HG03521 (cell line): ENCODE measurements at regions not wholly inside any gene's neighbourhood (a gene's known extent, or its start where the extent isn't known, plus 50 kb on each side); places are given as distances from the start of the nearest gene placed in this dataset.

Experiments used
- ATAC-seq: cut with Tn5 transposase; IDR thresholded peaks from one replicate; pipeline ENCODE4 v1.9.1; 2021; ENCODE audit warnings: mild to moderate bottlenecking, moderate library complexity; ENCODE audit not compliant: unreplicated experiment

DNA sequence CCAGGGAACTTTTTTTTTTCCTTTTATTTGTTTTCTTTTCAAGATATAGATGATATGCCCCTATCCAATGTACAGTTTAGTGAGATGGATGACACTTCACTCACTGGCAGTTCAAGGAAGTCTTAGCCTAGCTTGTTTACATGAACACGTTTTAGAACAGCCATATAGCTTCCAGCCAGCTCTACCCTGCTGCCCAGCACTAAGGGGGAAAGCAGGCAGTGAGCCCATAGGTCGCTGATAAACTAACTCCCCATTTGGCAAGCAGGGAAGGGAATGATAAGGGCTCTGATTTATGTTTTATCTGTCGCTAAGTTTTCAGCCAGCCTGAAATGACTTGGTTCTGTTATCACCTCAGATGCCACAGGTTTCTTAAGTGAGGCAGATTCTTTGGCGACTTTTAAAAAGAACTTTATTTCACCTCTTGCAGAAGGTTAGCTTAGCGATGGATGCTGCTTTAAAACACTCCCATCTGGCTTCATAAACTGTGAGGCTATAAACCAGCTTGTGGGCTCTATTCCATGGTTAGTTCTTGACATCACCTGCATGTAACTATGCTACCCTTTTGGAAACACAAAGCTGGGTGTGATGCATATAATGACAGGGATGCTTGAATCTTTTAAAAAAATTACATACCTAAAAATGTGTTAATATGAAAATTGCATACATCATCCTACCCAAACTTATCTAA, 348.4 kb downstream of the FBXO8 start:
- ATAC-seq = no peak

DNA sequence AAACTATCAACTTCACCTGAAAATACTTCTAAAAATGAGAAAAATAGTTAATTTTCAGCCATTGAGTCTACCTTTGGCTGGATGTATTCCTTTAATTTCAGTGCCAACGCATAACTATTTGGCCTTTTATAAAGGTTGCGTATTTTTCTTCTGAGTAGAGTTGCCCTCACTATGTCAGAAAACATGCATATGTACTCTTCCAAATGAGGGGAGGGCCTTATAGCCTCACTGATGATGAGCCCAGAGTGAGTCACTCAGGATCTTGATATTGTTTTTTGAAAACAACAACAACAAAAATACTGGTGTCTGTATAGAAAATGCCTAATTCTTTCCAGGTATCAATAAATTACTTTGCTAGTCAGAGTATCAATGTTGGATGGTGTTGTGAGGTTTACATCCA, 349.3 kb downstream of the FBXO8 start:
- no peak for ATAC-seq

DNA sequence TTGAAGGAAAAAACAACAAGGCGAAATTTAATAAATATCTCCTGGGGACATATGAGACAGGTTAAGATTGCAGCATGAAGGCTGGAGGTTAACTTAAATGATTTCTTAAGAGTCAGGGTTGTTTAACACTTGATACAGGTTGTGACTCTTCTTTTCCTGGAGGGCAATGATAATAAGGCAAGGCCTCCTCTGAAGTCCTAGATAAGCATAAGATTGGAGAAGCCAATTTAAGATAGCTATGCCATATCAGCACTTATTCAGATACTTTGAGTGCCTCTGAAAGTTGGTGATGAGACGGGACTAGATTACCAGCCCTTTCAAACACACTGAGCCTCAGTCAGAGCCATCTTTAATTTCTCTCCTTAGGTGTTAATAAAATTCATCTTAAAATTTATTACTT, 350.8 kb downstream of the FBXO8 start:
- ATAC-seq = no peak

DNA sequence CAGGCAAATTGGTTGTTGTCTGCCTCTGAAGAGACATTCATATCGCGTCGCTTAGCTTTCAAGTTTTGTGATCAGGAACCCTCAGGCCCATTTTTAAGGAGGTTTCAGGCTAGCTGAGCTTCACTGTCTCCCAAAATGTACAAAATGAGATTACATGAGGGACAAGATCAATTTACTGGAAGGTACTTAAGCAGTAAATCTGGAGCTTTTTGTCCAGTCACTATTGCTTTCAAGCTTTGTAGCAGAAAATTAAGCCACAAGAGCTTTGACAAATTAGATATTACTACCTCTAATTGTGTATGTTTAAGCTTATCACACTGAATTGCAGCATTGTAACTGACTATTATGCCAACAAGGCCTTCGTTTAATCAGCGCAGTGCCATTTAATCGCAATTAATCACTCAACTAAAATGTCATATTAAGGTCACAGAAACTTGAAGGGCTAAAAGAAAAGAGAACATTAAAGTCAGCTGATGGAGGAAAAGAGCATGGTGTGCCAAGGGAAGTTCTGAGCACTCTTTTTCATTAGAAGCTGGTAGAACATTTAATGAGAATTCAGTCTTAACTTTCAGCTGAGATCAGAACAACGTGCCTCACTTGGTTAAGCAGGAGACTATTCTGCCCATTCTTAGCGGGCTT, 353.0 kb downstream of the FBXO8 start:
- no peak for ATAC-seq

DNA sequence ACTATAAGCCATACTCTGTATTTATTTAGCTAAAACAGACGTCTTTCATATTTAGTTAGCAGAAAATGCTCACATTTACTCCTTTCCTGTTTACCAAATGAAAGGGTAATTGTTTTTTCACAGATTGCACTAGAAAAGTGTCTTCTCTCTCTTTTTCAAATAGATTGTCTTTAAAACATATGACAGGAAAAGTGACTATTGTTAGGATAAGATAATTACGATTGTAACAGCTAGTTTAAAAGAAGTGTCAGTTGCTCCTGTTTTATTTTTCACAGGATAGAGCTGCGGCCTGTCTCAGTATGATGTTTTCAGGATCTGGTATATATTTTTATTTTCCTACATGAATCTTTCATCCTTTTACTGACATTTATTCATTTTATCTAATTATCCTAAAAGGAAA, 353.5 kb downstream of the FBXO8 start:
- no peak for ATAC-seq

DNA sequence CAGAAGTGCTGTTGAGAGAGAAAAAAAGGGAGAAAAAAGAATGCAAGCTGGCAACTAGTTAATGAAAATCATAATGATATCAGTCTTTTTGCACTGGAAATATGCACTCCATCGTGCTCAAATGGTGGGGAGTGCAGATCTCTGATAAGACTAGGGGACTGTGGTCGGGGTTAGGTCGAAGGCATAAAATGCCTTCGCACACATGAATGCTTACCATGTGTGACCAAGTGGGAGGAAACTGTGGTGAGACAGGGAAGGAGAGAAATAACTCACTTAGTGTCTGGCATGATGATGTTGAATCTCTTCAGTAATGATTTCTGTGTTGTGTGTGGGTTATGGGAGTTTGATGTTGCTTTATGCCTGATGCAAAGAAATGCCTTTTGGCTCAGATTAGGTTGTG, 358.9 kb downstream of the FBXO8 start:
- no peak for ATAC-seq

DNA sequence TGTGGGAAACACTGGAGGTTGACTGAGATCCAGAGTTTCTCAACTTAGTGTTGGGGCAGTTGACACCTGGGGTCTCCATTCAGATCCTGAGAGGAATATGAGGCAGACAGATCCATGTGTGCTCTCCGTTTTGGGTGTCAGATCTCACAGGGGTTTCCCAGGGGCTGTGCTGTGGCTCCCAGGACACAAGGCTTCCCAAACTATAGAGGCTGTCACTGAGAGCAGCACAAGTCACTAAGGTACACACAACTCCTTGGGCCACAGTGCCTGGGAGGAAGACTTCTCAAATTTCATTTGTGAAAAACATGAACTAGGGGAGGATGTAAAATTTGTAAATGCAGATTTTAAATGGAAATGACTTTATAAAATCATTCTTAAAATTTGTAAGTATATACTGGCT, 363.6 kb downstream of the FBXO8 start:
- no peak for ATAC-seq

DNA sequence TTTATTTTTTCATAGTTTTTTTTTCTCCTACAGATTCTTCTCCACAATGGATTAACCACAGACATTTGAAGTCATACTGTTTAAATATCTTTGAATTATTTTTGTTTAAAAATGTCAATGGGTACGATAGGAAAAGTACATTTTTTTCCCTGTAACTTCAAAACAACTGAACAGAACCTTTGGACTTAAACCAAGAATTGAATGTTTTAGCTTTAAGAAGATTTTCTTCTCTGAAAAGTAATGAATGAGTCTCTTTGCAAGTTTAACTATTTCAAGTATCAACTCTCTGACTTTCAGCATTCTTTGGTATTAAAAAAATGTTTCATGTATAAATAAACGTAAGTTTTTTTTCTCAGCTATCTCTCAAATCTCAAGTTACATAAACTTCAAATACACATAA, 364.3 kb downstream of the FBXO8 start:
- ATAC-seq = no peak

DNA sequence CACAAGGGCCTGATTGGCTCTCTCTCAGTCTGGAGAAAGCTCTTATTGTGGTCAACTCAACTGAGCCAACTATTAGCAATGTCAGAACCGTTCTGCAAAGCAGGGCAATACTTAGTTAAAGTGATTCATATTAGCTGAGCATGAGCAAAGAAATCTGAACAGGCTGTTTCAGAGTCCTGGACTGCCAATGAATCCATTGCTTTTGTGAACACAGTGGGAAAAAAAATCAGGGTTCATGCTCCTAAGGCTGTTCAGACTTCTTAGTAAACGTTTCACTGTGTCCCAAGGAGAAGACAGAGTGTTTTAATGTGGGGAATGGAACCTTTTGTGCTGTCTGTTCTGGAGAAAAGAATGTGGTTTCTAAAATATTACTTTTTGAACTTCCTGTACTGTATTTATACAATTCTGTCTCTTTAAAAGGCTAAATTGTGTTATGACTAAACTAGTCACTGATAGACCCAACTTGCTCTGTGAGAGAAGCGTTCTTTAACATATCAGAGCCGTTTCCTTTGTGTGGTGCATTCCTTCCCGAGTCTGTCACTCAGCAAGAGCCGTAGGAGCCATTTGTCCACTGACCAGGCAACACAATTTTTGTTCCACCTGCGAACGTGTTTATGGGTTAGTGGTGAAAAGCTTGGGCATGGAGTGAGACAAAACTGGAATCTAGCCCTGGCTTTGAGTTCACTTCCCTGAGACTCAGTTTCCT, 366.1 kb downstream of the FBXO8 start:
- ATAC-seq = no peak

DNA sequence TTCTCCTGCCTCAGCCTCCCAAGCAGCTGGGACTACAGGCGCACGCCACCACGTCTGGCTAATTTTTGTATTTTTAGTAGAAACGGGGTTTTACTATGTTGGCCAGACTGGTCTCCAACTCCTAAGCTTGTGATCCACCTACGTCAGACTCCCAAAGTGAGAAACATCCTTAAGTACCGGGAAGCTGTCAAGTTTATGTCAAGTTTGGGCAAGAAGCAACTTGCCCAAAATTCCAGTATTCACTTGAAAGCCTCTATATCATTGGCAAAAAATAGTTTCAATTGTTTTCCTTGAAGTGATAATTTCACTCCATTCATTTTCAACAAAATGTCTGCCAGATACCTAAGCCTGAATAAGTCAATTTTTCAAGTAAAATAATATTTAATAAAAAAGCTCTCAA, 370.0 kb downstream of the FBXO8 start:
- ATAC-seq = no peak

DNA sequence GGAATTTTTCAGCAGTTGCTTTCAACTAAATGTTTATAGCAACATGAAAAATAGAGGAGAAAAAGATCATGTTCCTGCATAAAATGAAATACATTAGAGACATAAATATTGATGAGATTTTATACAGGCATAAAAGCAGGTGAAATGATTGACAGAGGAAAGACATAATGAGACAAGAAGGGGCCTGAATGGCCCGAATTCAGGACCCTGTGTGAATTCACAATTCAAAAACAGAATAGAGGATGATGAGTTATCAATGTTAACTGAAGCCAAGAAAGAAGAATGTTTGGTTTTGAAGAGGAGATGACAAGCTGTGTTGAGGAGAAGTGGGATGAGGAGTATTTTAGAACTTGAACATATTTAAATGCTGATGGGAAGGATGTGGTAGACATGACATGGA, 371.1 kb downstream of the FBXO8 start:
- ATAC-seq = no peak

DNA sequence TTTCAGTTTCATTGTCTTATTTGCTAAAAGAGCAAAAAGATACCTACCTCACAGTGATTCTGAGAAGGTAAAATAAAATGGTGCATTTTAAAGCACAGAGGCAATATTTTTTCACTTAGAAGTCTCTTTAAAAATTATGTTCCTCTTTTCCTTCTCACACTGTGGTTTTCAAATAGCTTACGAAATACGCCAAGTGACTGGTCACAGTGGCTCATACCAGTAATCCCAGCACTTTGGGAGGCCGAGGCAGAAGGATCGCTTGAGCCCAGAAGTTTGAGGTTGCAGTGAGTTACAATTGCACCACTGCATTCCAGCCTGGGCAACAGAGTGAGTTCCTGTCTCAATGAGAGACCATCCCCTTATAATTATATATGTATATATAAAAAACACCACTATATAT, 372.6 kb downstream of the FBXO8 start:
- ATAC-seq = no peak

DNA sequence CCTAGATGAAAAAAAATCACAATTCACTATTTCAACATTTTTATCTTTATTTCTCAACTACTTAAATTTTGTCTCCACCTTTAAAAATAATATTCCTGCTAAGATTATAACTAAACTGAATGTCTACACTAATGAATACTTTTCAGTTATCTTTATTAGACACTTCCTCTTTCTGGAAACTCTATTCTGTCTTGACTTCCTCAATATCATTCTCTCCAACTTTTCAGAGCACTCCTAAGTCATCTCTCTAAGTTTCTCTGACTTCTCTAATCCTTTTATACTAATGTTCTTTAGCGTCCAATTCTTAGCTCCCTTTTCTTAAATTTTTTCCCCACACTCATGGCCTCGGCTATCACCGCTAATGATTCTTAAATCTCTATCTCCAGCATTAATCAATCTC, 374.2 kb downstream of the FBXO8 start:
- no peak for ATAC-seq

DNA sequence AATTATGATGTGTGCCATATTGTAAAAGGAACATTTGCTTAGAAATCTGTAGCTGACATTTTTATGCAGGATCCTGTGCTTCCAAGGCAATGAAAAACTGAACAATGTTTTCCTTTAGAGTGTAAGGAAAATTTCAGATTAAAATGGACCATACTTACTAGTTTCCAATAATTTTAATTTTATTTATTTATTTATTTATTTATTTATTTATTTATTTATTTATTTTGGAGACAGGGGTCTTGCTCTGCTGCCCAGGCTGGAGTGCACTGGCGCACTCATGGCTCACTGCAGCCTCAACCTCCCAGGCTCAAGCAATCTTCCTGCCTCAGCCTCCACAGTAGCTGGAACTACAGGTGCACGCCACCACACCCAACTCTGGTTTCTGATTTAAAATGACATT, 369.8 kb upstream of the HAND2 start:
- ATAC-seq = no peak

DNA sequence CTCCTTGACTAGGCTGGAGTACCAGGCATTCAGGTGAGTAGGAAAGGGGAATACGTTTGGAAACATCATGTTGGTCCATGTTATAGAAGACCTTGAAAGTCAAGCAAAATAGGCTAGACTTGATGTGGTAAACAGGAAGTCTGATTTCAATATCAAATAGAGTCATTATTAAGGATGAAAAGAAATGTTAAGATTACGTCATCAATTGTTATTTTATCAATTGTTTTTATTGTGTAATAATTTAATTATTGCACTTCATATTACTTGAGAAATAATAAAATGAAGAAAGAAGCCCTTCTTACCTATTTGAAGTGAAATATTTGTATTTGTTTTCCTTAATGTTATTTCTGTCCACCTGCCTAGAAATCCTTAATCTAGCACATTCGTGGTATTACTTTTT, 361.0 kb upstream of the HAND2 start:
- ATAC-seq = no peak

DNA sequence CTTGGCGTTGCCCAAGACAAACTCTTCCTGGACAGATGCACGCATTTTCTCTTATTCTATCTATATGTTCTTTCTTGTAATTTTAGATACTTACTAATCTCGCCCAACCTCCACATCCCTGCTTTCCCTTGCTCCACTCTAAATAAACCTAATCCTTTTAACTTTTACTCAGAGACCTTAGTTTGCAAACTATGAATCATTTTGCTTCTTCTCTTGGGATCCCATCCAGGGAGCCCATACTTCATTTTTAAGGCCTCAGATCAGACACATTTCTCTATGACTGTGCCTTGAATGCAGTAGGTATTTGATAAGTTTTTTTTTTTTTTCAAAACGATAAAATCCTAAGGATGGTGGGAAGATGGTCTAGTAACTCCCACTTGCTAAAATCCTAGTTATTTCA, 353.8 kb upstream of the HAND2 start:
- no peak for ATAC-seq

DNA sequence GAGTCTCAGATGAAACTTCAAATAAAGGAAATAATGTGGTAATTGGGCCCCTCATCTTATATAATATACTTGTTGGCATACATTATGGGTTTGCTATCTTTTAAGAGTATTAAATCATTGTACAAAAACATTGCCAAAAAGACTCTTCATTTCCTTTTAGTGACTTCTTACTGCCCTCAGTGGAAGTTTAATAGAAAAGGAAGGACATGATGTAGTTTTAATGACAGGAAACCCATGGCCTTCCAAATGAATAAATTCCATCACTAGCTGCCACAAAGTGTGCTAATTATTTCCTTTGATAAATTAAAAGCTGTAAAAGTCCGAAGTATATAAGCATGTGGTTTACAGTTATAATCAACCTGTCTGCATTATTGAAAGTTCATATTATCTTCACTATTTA, 350.9 kb upstream of the HAND2 start:
- ATAC-seq = no peak

DNA sequence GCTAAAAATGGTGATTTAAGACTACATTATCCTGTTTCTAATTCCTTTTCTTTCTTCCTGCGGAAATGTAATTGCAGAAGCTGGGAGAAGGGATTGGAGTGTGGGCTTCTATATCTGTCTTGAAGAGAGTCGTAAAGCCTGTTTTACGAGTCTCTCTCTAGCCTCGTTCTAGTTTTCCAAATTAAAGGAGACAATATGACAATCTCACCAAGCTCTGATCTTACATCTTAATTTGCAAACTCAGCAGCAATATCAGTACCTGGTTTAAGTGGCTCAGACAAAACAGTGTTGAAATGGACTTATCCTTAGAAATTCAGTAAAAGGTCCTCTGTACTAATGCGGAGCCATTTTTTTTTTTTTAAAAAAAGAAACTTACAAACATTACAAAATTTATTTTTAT, 349.5 kb upstream of the HAND2 start:
- ATAC-seq = no peak

DNA sequence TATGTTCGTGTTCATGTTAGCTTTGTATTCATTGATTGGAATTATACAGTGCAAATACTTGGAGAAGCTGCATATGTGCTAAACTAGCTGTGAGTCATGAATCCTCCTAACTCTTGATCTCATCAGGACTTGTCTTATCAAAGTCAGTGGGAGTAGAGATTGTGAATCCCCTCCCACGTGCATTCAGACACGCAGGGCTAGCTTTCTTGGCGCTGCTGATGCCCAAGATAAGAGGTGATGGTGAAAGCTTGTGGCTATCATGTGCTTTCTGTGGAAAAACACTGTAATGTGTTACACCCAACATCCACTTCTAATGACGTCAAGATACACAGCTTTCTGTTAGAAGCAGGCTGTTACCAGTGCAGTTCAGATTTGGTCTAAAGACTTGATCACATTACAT, 348.7 kb upstream of the HAND2 start:
- no peak for ATAC-seq

DNA sequence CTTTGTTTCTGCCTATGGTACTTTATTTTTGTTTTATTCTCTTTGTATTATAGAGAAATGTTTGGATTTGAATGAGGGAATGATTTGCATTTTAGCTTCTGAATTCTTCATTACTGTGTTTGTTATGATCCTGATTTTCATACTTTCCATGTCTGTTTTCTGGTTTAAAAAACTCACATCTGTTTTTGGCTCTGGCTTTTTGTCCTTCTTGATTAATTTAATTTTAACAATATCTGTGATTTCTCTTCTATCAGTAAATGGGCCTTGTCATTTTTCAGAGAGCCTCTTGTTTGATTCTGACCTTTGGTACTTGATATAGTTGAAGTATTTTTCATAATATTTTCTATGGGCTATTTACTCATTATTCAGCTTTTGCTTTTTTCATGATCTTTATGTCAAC, 341.6 kb upstream of the HAND2 start:
- ATAC-seq = no peak

DNA sequence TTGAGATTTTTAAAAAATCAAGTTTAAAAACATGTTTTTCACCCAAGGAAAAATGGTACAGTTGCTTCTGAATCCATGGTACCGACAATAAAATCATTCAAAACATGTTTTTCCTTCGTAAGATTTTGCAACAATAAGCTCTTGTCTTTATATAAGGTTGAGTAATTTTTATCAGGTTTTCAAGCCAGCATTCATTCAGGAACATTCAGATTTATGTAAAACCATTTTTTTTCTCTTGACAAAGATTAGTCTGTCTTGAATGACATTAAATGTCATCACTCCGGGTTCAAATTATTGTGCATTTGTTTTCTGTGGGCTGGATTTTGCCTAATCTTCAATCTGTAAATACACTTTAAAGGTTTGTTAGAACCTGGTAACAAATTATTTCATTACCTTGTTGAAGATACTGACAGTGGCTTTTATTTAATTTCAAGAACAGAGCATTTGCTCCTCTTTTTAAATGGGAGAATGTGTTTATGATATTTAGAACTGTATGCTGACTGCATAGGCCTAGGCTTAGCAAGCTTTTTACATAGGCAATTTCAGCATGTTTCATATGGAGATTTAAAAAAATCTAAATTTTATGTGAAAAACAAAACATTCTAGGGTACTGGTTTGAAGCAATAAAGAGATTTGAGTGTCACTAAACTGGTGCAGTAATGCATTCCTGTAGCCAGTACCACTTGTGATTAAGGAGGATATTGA, 336.4 kb upstream of the HAND2 start:
- no peak for ATAC-seq

DNA sequence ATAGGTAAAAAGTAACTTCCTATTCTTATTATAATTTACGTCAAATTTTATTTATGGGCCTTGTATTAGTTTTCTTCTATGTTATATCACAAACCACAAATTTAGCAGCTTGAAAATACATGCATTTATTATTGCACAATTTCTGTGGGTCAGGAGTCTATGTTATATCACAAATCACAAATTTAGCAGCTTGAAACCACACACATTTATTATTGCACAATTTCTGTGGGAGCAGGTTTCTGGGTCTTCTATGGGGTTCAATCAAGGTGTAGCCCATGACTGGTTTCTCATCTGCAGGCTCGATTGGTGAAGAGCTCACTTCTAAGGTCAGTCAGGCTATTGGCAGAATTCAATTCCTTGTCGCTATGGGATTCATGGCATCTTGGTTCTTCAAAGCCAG, 332.7 kb upstream of the HAND2 start:
- ATAC-seq = no peak
